ENCODE measurements at regions not wholly inside any gene's neighbourhood (a gene's known extent, or its start where the extent isn't known, plus 50 kb on each side); places are given as distances from the start of the nearest gene placed in this dataset.

DNA sequence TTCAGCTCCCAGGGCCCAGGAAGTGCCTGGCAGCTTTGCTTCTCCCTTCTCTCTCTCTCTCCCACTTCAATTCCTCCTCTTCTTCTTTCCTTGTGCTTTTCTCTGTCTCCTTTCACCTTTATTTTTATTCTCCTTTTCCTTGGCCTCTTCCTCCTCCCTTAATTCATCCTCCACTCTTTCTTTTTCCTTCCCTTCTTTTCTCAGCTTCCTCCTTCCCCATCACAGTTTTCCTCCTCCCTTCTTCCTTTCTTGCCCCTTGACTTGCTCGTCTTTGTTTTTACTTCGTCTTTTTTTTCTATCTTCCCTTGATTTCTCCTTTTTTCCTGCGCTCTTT, 99.4 kb upstream of the LHX1 start:
- H3K4me3 ChIP-seq (ENCODE audit: low read depth, low read length): no peak overlapping the region
- DNase-seq: no peak
- in situ Hi-C loops (cut with HindIII; ENCODE audit: low pct_ligation_motif_present, low sequenced_read_pairs): no loop called here
- H3K36me3 ChIP-seq (replicated peaks): no peaks in the 10 kb centered on the region
- no peak overlapping the region for H3K27ac ChIP-seq
- no peaks in the 10 kb centered on the region for H3K27me3 ChIP-seq (replicated peaks)
- TF ChIP-seq, protein P1, sequence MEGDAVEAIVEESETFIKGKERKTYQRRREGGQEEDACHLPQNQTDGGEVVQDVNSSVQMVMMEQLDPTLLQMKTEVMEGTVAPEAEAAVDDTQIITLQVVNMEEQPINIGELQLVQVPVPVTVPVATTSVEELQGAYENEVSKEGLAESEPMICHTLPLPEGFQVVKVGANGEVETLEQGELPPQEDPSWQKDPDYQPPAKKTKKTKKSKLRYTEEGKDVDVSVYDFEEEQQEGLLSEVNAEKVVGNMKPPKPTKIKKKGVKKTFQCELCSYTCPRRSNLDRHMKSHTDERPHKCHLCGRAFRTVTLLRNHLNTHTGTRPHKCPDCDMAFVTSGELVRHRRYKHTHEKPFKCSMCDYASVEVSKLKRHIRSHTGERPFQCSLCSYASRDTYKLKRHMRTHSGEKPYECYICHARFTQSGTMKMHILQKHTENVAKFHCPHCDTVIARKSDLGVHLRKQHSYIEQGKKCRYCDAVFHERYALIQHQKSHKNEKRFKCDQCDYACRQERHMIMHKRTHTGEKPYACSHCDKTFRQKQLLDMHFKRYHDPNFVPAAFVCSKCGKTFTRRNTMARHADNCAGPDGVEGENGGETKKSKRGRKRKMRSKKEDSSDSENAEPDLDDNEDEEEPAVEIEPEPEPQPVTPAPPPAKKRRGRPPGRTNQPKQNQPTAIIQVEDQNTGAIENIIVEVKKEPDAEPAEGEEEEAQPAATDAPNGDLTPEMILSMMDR (IDR thresholded peaks at IDR 0.05; ENCODE audit: low read depth, low read length, missing control alignments): no peak

DNA sequence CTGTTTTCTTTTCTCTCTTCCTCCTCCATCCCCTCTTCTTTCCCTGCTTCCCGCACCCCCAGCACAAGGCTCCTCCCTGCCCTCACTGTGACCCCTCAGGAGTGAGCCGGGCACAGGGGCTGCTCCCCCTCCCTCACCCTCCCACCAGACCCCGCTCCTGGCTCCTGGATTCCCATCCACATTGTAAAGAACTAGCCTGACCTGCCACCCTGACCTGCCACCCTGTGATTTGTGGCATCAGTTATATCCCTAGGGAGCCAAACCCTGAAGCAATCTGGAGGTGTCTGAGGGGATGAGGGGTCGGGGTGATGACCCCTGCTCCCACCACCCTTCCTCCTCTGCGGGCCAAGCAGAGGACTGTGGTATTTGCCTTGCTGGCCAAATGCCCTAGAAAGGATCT, 98.0 kb upstream of the LHX1 start:
- H3K27me3 ChIP-seq (replicated peaks): no peaks in the 10 kb centered on the region
- H3K4me3 ChIP-seq (ENCODE audit: low read depth, low read length): no peak overlapping the region
- in situ Hi-C loops (cut with HindIII; ENCODE audit: low pct_ligation_motif_present, low sequenced_read_pairs): no loop called here
- DNase-seq: no peak
- TF ChIP-seq, protein P1 (IDR thresholded peaks at IDR 0.05; ENCODE audit: low read depth, low read length, missing control alignments): no peak
- no peak overlapping the region for H3K27ac ChIP-seq
- no peaks in the 10 kb centered on the region for H3K36me3 ChIP-seq (replicated peaks)

DNA sequence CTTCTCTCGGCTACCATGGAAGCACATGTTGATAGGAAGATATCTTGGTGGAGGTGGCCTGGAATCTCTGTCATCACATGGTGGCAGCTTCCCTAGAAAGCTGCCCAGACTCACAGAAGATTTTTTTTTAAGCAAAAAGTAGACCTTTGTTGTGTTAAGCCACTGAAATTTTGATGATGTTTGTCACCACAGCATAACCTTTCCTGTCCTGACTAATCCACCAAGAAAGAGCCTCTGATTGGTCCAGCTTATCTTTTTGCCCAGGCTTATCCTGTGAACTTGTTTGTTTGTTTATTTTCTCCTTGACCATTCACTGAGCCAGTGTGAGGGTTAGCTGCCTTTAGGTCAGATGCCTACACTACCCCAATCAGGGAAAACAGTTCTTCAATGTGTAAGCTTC, 96.5 kb upstream of the LHX1 start:
- no peaks in the 10 kb centered on the region for H3K36me3 ChIP-seq (replicated peaks)
- TF ChIP-seq, protein P1 (IDR thresholded peaks at IDR 0.05; ENCODE audit: low read depth, low read length, missing control alignments): no peak
- no peaks in the 10 kb centered on the region for H3K27me3 ChIP-seq (replicated peaks)
- no peak for DNase-seq
- H3K27ac ChIP-seq: no peak overlapping the region
- no peak overlapping the region for H3K4me3 ChIP-seq (ENCODE audit: low read depth, low read length)
- in situ Hi-C loops (cut with HindIII; ENCODE audit: low pct_ligation_motif_present, low sequenced_read_pairs): no loop called here

DNA sequence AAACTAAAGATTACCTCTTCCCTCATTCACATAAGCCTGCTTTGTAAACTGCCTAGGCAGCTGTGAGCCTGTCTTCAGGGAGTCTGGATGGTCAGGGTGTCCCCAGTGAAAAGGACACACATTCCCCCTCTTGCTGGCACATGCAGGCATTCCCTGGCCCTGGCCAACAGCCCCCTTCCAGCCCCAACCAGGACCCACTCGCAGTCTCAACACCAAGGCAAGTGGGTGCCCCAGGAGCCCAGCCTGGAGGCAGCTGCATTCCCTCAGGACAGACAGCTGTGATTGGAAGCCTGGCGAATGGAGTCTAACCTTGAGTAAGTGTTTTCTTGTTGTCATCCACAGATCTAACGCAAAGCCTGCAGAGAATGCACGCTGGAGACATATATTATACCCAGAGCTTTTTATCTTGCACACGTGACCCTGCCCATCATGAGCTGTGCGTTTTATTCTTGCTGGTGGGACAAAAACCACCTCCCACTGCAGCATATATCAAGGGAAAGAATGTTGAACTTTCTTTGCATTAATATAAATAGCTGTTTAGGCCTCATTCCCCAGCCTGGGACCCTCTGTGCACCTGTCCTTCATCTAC, 95.0 kb upstream of the LHX1 start:
- H3K36me3 ChIP-seq (replicated peaks): no peaks in the 10 kb centered on the region
- TF ChIP-seq, protein P1 (IDR thresholded peaks at IDR 0.05; ENCODE audit: low read depth, low read length, missing control alignments): no peak
- no peak overlapping the region for H3K27ac ChIP-seq
- in situ Hi-C loops (cut with HindIII; ENCODE audit: low pct_ligation_motif_present, low sequenced_read_pairs): no loop called here
- no peaks in the 10 kb centered on the region for H3K27me3 ChIP-seq (replicated peaks)
- DNase-seq: no peak
- no peak overlapping the region for H3K4me3 ChIP-seq (ENCODE audit: low read depth, low read length)

DNA sequence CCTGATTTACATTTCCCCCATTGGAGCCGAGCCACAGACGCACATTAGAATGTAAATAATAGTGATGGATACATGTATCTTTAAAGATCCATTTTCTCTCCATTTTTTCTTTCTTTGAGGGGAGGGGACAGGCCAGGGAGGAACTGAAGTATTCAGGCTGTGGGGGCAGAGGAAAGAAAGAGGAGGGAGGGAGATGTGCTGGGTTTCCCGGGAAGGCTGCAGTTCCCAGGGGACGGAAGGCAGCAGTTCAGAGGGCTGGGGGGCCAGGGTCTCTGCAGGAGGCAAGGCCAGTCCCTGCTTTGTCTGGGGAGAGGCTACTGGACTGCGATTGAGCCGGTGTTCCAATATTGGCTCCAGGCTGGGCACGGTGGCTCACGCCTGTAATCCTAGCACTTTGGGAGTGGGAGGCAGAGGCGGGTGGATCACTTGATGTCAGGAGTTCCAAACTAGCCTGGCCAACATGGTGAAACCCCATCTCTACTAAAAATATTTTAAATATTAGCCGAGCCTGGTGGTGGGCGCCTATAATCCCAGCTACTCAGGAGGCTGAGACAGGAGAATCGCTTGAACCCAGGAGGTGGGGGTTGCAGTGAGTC, 94.2 kb upstream of the LHX1 start:
- no peak for DNase-seq
- in situ Hi-C loops (cut with HindIII; ENCODE audit: low pct_ligation_motif_present, low sequenced_read_pairs): no loop called here

More for the DNA sequence above, 94.2 kb upstream of the LHX1 start:
- Histone ChIP-seq H3K27me3 (replicated peaks) (no peaks in the 10 kb centered on the region), H3K36me3 (replicated peaks) (no peaks in the 10 kb centered on the region), H3K27ac (no peak overlapping the region), H3K4me3 (ENCODE audit: low read depth, low read length) (no peak overlapping the region)
- TF ChIP-seq, protein P1 (IDR thresholded peaks at IDR 0.05; ENCODE audit: low read depth, low read length, missing control alignments): no peak
